MM.1S (cell line): ENCODE measurements at regions not wholly inside any gene's neighbourhood (a gene's known extent, or its start where the extent isn't known, plus 50 kb on each side); places are given as distances from the start of the nearest gene placed in this dataset.

Source experiments
- CTCF ChIP-seq: fragments of 300-600 bp; sonication (generic); IDR thresholded peaks from 2 replicates; pipeline ENCODE4 v1.5.1; 2016; ENCODE audit warnings: antibody characterized with exemption, low read length, mixed read lengths
- EZH2phosphoT487 ChIP-seq: fragments of 300-600 bp; sonication (generic); IDR thresholded peaks from 2 replicates; pipeline ENCODE4 v1.6.1; 2018; ENCODE audit warnings: antibody characterized with exemption, low read length

- no peak for TF ChIP-seq CTCF
- no peak for TF ChIP-seq EZH2phosphoT487
Measured at GRCh38 chr17:34727601-34728000, 148.2 kb downstream of the TMEM132E start.
